CD4-positive, alpha-beta T cell treated with Interleukin-12 subunit alpha and Interleukin-12 subunit beta, for 1 hour (primary cell): ENCODE measurements at regions not wholly inside any gene's neighbourhood (a gene's known extent, or its start where the extent isn't known, plus 50 kb on each side); places are given as distances from the start of the nearest gene placed in this dataset.

Experiments
- DNase-seq: peaks from one replicate; pipeline ENCODE4 v3.0.0-alpha.2; 2020

DNA sequence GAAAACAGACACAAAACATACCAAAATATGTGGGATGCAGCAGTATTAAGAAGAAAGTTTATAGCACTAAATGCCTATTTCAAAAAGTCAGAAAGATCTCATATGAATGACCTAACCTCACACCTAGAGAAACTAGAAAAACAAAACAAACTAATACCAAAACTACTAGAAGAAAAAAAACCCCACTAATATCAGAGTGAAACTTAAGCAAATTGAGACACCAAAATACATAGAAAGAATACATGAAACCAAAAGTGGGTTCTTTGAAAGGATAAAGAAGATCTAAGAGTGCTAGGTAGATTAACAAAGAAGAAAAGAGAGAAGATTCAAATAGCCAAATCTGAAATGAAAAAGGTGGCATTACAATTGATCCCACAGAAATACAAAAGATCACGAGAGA is 494.1 kb downstream of the SH2D4B start:
- no peak for DNase-seq

DNA sequence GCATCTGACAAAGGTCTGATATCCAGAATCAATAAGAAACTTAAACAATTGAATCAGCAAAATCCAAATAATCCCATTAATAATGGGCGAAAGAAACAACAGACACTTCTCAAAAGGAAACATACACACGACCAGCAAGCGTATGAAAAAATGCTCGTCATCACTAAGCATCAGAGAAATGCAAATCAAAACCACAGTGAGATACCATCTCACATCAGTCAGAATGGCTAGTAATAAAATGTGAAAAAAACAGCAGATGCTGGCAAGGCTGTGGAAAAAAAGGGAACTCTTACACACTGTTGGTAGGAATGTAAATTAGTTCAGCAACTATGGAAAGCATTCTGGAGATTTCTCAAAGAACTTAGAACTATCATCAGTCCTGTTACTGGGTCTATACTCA is 496.7 kb downstream of the SH2D4B start:
- DNase-seq: no peak

DNA sequence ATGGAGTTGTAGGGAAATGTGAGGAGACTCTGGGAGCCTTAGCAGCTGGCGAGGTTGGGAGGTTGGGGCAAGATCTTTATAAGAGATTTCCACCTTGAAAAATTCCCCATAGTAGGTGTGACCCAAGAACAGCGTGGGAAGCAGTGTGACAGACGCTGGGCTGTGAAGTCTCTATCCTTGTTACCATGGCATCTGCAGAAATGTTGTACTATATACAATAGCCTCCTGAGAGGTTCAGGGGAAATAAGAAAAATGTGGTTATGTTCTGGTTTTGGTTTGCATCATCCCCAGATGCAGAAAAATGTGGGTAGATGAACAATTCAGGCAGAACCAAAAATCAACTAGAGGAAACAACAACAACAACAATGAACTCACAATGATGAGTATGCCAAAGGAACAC is 498.6 kb downstream of the SH2D4B start:
- DNase-seq: no peak

GRCh38 chr10:81040031-81040430 is 502.3 kb downstream of the SH2D4B start:
- DNase-seq: no peak

- DNase-seq: no peak
Measured at GRCh38 chr10:81040940-81041339, 503.2 kb downstream of the SH2D4B start.

- DNase-seq: no peak
Measured at GRCh38 chr10:81042647-81043046, 504.9 kb downstream of the SH2D4B start.

- no peak for DNase-seq
Measured at GRCh38 chr10:81065474-81065873, 527.8 kb downstream of the SH2D4B start.

- no peak for DNase-seq
Measured at GRCh38 chr10:81068460-81068859, 530.8 kb downstream of the SH2D4B start.

GRCh38 chr10:81071087-81071796 is 533.5 kb downstream of the SH2D4B start:
- DNase-seq: no peak

- DNase-seq: no peak
Measured at GRCh38 chr10:81073155-81073554, 535.5 kb downstream of the SH2D4B start.

DNA sequence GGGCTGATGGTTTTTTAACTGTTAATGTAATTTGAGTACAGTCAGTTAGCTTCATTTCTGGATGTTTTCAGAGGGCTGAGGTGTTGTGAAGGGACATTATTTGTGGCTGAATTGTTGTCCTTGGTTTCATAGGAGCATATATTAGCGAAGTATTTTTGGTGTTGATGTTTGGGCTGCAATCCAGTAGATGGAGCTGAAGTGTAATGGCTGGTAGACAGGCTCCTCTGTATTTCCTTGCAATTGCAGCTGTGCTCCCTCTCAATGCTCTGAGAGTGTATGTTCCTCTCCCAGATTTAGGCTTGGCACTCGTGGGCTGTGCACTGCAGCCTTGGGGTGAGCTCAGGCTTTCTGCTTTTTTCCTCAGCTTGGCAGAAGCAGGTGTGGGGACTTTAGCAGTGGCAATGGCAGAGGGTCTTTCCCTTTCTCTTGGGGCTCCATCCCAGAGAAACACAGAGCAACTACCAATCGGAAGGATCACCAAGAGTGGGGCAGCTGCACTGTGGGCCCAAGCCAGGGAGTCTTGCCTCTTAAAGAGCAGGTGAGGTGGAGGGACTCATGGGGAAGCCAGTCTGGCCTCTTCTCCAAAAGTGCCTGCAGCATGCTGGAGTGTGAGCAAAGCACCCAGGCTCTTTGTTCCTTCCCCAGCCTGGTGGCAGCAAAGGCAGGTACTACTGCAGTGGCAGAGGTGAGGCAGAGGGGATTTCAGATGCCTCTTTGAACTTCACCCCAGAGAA is 544.4 kb downstream of the SH2D4B start:
- DNase-seq: no peak

DNA sequence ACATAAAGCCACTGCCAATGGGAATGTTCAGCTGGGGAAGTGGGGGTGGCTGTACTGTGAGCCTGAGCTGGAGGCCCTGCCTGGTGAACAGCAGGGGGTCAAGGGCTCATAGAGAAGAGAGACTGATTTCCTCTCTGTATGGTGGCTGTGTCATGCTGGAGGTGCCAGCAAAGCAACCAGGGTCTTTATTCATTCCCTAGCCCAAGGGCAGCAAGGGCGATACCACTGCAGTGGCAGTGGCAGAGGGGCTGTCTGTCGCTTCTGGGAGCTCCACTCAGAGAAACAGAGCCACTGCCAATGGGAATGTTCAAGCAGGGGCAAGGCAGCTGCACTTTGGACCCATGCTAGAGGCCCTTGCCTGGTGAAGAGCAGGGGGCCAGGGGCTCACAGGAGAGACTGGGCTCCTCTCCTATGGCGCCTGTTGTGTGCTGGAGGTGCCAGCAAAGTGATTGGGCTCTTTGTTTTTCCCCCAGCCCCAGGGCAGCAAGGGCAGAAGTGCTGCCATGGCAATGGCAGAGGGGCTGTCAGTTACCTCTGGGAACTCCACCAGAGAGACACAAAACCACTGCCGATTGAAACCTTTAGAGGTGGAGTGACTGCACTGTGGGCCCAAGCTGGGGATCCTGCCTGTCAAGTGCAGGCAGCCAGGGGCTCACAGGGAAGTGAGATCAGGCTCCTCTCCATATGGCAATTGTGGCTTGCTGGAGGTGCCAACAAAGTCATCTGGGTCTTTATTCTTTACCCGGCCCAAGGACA is 545.1 kb downstream of the SH2D4B start:
- no peak for DNase-seq

DNA sequence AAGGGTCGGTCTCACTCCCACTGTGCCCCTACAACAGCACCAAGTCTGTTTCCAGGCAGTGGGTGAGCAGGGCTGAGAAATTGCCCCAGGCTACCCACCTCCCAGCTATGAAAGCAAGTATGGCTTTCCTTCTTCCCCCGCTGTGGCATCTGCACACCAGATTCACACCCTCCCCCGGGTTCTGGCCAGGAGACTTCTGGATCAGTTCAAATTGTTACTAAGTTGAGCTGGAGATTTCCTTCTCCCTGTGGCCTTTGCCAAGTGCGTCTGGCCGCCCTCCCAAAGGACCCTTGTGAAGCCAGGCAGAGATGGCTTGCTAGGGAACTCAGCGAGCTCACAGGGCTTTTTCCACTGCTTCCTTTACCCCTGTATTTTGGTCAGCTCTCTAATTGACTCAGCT is 555.4 kb downstream of the SH2D4B start:
- DNase-seq: no peak

GRCh38 chr10:81095238-81095637 is 557.5 kb downstream of the SH2D4B start:
- DNase-seq: no peak

GRCh38 chr10:81096558-81096957 is 558.9 kb downstream of the SH2D4B start:
- DNase-seq: no peak

DNA sequence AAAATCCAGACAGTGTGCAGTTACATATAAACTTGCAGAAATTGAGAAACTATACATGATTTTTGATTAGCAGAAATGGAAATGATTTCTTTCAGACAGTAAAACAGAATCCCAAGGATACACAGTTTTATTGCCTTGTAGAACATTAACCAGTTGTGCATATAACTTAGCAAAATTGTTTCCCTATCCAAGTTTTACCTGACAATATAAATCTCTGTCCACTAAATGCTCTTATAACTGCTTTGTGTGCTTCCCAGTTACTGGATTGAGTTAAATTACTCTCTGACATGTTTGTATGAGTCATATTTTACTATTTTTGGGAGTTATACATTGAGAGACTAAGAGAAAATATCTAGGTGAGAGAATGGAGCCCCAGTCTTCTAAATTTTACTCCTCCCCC is 563.4 kb downstream of the SH2D4B start:
- no peak for DNase-seq

- DNase-seq: no peak
Measured at GRCh38 chr10:81104494-81104893, 566.8 kb downstream of the SH2D4B start.

GRCh38 chr10:81108516-81109199 is 571.0 kb downstream of the SH2D4B start:
- DNase-seq: no peak

GRCh38 chr10:81109200-81109752 is 571.6 kb downstream of the SH2D4B start:
- DNase-seq: no peak

DNA sequence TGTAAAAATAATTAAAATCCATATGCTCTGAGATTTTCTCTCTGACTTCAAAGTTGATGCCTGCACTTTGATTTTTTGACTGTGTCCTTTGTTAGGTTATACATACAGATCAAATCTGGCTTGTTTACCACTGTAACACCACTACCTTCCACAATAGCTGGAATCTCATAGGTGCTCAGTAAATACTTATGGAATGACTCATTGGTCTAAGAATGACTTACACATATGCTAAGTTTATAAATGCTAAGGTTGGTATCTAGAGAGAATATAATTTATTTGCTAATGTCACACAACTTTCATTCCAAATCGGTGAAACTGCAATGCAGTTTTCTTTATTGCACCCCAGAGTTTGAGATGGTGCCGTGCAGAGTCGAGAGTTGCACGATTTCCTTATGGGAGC is 578.5 kb downstream of the SH2D4B start:
- no peak for DNase-seq

DNA sequence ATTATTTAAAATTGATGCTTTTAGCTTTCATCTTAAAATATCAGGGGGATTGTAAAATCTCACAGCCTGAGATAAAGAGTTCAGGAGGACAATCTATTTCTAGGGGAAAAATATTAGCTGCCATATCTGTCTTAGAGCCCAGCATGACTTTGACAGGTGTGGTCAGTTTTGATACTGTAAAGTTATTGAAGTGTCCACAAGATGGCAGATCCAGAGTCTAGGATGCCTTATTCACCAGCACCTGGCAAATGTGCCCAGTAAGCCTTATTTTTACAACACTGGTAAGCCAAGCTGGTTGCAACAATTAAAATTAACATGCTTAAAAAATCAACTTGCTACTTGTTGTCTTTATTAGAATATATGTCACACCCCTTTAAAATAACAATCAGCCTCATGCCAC is 579.3 kb downstream of the SH2D4B start:
- no peak for DNase-seq

GRCh38 chr10:81127931-81128330 is 590.2 kb downstream of the SH2D4B start:
- DNase-seq: no peak

DNA sequence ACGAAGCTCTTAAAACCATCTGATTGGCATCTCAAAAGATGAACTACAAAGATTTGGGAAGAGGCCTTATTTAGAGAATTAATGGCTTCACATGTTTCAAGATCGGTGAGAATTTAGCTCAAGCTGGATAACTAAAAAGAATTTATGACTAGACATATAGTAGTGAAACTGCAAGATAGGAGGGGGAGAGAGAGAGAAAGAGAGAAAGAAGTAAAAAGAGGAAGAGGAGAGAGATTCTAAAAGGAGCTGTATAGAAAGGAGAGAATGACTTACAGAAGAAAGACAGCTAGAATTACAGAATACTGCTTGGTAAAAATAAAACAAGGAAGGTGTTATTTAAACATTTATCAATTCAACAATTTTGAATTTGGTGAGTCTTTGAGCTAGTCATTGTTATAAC is 592.3 kb downstream of the SH2D4B start:
- DNase-seq: no peak
